ENCODE measurements at regions not wholly inside any gene's neighbourhood (a gene's known extent, or its start where the extent isn't known, plus 50 kb on each side); places are given as distances from the start of the nearest gene placed in this dataset.

DNA sequence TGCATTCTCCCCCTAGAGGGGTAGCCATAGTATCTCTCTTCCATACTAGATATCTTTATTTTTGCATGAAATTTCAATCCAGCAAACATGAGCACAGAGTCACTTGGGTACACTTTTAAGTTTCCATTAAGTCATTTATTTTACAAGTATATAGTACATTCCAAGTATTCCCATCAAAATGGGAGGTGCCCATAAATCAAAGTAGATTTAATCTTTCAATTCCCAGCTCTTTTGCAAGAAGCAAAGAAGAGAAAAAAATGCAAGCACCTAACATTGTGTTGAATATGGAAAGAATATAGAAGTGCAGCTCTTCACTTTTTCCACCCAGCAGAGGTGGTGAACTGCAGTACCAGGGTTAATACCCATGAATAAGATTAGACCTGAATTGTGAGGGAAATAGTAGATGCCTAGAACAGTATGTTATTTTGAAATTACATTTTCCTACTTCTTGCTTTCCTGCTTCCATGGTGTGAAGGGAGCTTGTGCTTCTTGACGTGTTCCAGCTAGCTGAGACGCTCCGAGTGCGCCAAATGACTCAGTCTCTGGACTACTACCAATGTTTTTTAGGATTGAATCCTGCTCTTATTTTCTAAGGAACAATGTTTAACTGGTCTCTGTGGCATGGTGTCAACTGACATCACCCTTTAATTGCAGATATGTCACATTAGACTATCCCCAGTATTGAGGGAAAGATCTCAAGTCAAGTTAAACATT lies 151.1 kb upstream of the MAF start:
- POLR2A ChIA-PET, result no interaction called here
- CTCF ChIA-PET, result no interaction called here
- DNase-seq (ENCODE audit: low read depth, low spot score), result no peak

GRCh38 chr16:79750311-79750710 lies 149.8 kb upstream of the MAF start:
- ChIA-PET CTCF (no interaction called here), POLR2A (no interaction called here)
- no peak for DNase-seq (ENCODE audit: low read depth, low spot score)
- H3K4me3 ChIP-seq (ENCODE audit: low read depth, low read length), result no peak overlapping the region
- no peak for TF ChIP-seq CTCF (IDR thresholded peaks at IDR 0.05; ENCODE audit: insufficient read depth, low read length, missing control alignments)

More for the DNA sequence above, 151.1 kb upstream of the MAF start:
- TF ChIP-seq CTCF (IDR thresholded peaks at IDR 0.05; ENCODE audit: insufficient read depth, low read length, missing control alignments), result no peak
- H3K4me3 ChIP-seq (ENCODE audit: low read depth, low read length), result no peak overlapping the region

GRCh38 chr16:79748629-79749028 lies 148.1 kb upstream of the MAF start:
- POLR2A ChIA-PET, result no interaction called here
- H3K4me3 ChIP-seq (ENCODE audit: low read depth, low read length), result no peak overlapping the region
- TF ChIP-seq CTCF (IDR thresholded peaks at IDR 0.05; ENCODE audit: insufficient read depth, low read length, missing control alignments), result no peak
- CTCF ChIA-PET, result no interaction called here
- DNase-seq (ENCODE audit: low read depth, low spot score), result no peak

- no peak for DNase-seq (ENCODE audit: low read depth, low spot score)
- no peak overlapping the region for H3K4me3 ChIP-seq (ENCODE audit: low read depth, low read length)
- ChIA-PET POLR2A (no interaction called here), CTCF (no interaction called here)
- TF ChIP-seq CTCF (IDR thresholded peaks at IDR 0.05; ENCODE audit: insufficient read depth, low read length, missing control alignments), result no peak
These were observed 147.2 kb upstream of the MAF start for GRCh38 chr16:79747688-79748087.

DNA sequence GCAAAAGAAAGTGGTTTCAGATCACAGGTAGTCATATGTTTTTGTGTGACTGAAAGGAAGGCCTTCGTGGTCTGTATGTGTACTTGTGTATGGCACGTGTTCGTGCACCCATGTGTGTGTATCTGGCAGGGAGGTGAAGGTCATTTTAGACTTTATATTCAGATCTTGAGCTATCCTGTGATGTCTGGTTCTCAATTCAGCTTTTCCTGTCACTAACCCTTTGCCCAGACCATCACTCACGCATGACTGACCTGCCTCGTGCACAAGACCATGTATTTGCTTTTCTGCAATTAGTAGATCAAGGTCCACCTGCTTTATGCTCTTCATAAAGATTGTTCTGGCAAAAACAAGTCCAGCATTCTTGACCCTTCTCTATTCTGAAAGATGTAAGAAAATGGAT lies 139.7 kb upstream of the MAF start:
- no peak for TF ChIP-seq CTCF (IDR thresholded peaks at IDR 0.05; ENCODE audit: insufficient read depth, low read length, missing control alignments)
- ChIA-PET POLR2A (no interaction called here), CTCF (no interaction called here)
- DNase-seq (ENCODE audit: low read depth, low spot score), result no peak
- no peak overlapping the region for H3K4me3 ChIP-seq (ENCODE audit: low read depth, low read length)

DNA sequence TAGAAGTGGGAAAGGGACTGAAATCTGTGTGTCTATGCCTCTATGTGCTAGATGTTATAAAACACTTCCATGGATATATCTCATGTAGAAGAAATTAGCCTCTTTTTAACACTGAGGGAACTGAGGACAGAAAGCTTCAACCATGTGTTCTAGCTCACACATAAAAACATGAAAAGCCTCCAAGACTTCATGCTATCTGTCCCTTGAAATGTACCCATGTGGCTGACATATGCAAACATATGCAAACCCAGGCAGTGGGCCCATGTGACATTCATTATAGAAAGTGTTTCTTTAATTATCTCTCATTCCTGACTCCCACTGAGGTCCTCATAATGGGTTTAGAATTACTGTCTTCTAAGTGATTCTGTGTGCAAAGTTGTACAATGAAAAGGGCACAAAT lies 134.7 kb upstream of the MAF start:
- TF ChIP-seq CTCF (IDR thresholded peaks at IDR 0.05; ENCODE audit: insufficient read depth, low read length, missing control alignments), result no peak
- H3K4me3 ChIP-seq (ENCODE audit: low read depth, low read length), result no peak overlapping the region
- no peak for DNase-seq (ENCODE audit: low read depth, low spot score)
- ChIA-PET CTCF (no interaction called here), POLR2A (no interaction called here)

All from AG04449 (cell line).